NCI-H69 (cell line): ENCODE measurements at regions not wholly inside any gene's neighbourhood (a gene's known extent, or its start where the extent isn't known, plus 50 kb on each side); places are given as distances from the start of the nearest gene placed in this dataset.

ENCODE experiments used
- DNase-seq: peaks from one replicate; lab custom pipeline; 2025; lab: John Stamatoyannopoulos, UW

DNA sequence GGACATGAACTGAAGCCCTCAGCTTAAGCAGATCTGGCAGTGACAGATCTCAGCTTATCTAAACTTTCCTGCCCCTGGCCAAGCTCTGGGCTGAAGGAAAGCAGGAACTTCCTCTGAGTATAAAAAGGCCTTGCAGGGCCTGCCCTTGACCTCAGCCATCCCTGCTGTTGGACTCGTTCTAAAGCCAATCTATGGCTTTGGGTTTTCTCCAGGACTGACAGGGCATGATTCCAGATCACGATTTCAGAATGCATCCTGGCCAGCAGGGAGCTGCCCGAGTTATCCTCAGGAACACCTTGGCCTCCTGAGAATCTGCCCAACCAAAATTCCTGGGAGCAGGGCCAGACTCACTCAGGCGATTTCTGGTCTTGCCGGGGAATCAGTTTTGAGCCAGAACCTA is 502.7 kb downstream of the TLE4 start:
- no peak for DNase-seq

DNA sequence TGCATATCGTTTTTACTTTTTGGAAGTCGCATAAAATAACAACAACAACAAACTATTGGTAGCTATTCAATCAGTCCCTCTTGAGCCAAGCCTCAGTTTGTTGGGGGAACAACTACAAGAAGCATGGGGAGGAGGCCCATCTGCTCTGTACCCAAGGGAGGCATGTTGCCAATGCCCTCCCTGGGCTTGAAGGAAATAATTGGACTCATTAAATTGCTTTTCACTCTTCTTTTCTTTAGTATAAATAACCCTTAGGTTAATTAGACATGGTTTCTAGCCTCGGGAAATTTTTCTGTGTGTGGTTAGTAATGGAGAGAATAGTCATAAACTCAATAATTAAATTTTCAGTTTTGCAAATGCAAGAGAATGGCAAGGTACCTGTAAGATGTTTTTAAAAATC is 500.7 kb downstream of the TLE4 start:
- peak; percentile 77 for DNase-seq

DNA sequence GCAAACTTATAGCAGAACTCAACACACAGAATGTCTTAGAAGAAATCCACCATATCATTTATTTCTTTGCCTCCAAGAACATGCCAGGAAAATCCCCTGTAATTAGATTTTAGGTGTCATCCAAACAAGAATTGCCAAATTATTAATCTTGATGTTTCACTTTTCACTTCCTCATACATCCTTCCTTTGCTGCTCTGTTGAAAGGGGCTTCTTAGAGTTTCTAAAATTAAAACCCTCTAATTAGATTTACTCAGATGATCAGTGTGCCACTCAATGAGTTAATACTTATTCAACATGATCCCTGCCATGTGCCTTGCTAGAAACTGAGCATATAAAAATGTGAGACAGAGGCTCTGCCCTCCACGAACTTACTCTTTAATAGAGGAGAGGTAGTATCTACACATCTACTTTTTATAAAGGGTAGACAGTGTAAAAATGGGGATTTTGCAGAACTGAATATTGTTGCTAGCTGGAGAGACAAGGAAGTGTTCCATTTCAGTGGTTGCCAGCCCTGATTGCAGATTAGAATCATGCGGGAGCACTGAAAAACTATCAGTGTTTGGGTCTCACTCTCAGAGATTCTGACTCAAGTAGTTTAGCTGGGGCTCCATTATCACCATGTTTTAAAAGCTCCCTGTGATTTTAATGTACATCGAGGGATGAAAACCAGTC is 498.4 kb downstream of the TLE4 start:
- no peak for DNase-seq

DNA sequence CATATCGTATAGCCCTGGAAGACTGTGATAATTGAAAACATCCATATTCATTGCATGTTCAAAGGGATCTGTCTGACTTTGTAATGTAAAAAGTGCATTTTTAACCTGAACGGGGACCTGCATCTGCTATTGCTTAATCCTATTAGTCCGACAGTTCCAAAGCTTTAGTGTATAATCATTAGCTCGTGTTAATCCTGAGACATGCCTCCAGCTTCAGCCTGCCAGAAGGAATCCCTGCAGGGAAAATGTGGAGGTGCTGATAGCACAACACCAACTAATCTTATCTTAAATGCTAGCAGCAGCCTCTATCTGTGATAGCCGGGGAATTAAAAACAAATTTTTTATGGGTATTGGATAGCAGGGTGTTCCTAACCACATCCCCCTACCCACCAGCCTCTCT is 495.2 kb downstream of the TLE4 start:
- no peak for DNase-seq

DNA sequence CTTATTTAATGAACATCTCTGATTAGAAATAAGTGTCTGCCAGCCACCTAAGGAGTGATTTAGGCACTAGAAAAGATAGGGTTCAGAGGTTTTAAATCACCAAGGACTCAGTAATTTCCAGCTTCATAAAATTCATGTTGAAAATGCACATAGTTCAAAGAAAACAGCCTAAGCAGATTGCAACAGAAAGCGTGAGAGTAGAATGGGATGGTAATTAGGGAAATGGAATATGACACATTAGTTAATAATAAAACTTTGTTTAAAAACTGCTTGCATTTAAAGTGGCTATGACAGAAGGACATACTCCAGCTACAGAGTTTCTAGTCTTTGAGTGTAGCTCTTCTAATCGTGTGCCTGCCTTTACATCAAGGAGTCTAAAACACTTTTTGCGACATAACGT is 490.8 kb downstream of the TLE4 start:
- DNase-seq, result no peak

DNA sequence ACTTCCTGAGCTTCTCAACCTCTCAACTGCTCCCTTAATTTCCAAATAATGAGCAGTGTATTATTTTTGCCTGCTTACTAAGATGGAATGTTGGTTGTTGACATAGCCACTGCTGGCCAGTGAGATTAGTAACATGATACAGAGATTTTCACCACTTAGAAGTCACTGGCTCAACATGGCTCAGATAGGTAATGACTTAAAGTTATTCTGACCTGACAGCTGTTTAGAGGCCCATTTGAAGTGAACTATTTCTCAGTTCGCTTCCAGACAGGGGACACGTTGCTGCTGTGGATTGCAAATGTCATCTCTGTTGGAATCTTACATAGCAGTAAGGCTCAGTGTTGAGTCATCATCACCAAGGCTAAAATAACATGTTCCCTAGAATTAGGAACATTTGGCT is 490.2 kb downstream of the TLE4 start:
- peak; percentile 18 for DNase-seq

DNA sequence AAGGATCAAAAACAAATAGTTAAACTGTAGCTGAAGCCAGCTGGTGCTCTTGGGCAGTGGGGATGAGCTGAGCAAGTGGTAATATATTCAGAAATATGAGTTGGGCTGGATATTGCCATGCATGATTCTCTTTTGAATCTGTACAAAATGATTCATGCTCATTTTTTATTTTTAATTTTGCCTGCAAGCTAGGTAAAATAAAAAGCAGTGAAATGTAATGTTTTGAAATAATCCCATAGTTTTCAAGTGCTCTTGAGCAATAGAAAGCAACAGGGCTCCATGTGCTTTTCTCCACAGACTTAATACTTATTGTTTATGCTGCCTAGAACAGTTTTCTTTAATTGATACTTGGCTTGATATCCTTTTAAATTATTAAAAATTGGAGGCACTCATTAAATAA is 489.3 kb downstream of the TLE4 start:
- no peak for DNase-seq

DNA sequence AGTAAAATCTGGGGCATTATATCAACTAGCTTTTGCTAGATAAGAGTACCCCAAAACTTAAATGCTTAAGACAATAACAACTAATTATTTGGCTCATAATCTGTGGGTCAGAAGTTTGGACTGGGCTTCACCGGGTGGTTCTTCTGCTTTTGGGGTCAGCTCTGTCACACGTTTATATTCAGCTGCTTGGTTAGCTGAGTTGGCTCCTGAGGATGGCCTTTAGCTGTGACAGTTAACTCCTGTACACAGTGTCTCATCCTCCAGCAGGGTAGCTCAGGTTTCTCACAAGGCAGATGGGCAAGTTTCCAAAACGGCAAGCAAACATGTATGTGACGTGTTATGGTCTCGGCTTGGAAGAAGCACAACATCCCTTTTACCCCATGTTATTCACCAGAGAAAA is 488.2 kb downstream of the TLE4 start:
- DNase-seq, result no peak

DNA sequence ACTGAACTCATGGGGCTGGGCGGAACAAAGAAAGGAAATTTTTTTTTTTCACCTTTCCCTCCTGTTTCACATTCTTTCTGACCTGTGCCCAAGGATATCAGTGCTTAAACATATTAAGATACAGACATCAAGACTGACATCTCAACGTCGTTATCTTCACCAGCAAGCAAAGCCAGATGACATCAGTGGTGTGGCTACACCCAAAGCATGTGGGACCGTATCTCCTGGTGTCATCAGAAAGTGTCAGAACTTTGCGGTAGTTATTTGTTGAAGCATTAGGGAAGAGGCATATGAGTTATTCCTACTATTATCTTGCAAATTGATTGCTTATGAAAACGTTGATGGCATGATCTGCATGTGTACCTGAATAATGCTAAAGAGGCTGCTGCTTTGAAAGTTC is 487.4 kb downstream of the TLE4 start:
- DNase-seq, result no peak

DNA sequence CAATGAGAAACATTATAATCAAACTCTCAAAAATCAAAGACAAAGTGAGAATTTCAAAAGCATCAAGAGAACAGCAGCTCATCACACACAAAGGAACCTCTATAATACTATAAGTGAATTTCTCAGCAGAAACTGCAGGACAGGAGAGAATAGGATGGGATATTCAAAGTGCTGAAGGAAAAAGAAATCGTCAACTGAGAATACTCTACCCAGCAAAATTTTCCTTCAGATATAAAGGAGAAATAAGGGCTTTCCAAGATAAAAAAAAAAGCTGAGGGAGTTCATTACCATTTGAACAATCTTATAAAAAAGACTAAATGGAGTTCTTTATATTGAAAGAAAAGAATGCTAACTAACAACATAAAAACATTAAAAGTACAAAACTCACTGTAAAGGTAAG is 481.1 kb downstream of the TLE4 start:
- no peak for DNase-seq

DNA sequence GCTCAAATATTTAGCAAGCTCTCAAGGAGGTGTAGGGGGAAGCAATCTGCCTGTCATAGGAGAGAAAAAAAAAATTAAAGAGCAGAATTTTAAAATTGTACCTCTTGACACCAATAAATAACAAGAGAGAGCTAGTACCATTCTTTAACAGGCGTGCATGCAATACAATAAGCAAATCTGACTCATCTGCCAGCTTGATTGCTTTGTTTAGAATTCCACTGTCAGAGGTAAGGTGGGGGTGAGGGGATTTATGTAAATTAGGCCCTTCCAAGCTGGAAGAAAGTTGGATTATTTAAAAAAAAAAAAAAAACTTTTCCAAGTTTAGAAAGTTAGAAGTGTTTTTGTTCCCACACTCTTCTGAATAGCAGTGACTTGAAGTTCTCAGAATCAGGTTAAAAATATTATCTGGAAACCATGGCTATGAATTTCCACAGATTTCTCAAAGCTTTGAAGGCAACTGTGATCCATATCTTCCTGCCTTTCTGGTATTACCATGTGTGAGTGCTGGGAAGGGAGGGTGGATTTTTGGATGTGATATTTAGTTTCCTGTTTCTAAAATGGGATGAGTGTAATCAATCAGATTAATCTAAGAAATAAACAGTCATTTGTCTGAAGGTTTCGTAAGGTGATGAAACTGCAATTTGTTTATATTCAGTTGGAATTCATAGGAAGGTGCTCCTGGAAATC is 477.5 kb downstream of the TLE4 start:
- DNase-seq, result no peak

DNA sequence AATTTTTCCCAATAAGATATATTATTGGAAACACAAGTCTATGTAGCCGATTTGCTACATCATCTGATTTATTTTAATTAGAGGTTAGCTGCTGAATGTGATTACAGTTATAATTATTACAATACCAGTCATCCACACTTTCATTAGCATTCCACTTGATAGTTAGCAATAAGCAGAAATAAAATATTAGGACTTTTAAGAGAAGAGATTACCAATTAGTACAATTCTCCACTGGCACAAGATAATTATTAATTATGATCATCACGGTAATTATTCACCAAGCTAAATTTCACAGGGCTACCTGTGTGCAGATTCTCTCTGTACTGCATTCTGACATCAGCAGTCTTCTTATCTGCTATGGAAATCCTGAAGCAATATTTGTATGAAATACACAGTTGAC is 474.7 kb downstream of the TLE4 start:
- DNase-seq, result no peak

DNA sequence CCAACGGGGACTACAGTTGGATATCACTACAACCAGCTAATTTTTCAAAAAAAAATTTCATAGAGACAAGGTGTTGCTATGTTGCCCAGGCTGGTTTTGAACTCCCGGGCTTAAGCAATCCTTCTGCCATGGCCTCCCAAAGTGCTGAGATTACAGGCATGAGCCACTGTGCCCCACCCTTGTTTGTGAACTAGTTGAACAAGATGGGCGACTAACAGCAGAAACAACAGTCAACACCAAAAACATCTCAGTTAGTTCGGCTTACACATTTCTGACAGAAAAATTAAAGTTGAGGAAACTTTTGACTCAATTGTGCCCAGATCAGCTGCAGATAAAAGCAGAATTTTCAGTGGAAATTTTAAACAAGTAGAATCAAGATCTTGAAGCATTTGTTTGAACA is 470.1 kb downstream of the TLE4 start:
- DNase-seq, result no peak

DNA sequence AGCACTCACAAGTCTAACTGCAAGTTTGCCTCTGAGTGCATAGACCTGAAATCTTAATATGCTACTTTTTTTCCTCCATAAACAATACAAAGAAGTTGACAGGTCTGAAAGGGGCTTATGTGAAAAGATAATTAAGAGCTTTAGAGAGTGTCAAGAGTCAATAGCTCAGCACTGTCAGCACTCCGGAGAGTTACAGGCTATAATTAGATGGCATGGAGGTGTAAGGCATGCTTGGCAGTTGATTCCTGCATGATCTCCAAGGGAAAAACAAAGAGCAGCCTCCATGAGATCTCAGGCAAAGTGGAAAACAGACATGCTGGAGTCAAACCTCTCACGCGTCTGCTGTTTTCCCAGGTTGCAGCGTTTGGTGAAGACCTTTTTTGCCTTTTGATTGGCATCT is 468.7 kb downstream of the TLE4 start:
- peak; percentile 63 for DNase-seq

DNA sequence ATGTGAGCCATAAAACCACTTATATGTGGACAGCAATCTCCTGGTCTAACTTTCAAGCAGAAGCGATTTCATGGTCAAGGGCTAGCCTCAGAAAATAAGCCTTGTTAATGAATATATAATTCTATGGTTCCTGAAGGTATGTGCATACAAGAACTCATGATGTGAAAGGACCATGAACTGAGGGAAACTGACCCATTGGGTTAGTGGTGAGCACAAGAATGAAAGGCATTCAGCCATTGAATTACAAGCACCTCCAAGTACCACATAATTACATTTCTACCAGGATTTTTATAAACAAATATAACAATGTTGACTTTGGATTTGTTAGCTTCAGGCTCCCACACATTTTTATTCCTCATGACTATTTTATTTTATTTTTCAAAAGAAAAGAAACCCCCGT is 459.0 kb downstream of the TLE4 start:
- no peak for DNase-seq

DNA sequence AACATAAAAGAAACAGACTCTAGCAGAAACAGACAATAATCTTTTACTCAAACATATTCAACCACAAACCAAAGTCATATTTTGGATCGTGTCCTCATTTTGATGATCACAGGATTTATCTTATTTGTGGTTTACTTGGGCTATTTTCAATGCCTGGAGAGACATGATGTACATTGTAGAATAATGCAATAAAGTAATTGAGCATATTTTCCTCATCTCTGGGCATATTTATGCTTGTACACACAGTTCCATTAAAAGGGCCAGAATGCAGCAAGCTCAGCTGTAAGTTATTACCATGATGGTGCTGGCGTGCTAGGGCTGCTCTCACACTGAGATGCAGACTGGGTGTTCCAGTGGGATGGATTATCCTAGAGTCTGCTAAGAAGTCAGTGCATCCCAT is 456.7 kb downstream of the TLE4 start:
- no peak for DNase-seq

DNA sequence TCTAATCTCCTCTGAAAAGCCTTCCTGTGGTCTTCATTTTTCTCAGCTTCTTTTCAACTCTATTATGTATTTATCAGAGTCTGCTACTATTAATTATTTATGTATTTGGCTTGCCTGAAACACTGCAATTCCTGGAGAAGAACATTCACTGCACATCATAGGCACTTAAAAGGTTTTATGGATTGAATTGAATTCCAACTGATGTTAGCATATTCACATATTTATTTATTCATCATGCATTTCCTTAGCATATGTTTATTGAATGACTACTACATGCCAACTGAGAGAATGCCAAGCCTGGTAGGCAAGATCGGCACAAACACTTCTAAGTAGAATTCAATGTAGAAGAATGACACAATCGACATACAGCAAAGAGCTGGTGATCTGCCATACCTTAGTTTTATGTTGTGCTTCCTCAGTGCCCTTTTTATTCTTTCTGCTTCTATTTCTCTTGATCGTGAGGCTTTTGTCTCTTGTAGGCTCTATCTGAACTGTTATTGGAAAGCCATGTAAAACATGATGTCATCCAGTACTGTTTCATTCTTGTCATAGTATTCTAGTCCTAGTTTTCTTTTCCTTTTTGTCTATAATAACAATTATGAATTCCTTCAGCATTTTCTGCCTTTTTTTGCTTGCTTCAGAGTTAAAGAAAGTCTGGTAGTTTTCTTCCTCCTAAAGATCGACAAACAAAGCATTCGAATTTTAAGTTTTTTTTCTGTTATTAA is 454.2 kb downstream of the TLE4 start:
- DNase-seq, result no peak

DNA sequence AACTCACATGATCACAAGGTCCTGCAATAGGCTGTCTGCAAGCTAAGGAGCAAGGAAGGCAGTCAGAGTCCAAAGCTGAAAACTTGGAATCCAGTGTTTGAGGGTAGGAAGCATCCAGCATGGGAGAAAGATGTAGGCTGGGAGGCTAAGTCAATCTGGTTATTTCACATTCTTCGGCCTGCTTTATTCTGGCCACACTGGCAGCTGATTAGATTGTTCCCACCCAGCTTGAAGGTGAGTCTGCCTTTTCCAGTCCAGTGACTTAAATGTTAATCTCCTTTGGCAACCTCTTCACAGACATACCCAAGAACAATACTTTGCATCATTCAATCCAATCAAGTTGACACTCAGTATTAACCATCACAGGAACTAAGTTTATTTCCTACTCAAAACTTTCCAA is 453.4 kb downstream of the TLE4 start:
- no peak for DNase-seq

DNA sequence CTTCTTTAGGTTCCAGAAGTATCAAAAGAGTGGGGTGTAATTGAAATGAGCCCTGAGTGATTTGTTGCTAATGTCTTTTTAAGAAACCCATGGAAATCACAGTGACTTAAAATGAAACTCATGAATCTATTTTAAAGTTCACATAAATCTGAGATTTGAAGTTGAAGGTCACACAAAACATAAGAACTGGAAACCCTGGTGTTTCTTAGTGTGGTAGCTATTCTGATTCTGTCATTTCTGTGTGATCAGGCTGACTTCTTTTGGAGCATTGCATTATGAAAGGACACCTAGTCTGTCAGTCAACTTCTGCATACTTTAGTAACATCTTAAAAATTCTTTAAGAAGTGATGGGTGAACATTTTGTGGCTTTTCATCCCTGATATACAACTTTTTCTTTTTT is 448.8 kb downstream of the TLE4 start:
- no peak for DNase-seq

DNA sequence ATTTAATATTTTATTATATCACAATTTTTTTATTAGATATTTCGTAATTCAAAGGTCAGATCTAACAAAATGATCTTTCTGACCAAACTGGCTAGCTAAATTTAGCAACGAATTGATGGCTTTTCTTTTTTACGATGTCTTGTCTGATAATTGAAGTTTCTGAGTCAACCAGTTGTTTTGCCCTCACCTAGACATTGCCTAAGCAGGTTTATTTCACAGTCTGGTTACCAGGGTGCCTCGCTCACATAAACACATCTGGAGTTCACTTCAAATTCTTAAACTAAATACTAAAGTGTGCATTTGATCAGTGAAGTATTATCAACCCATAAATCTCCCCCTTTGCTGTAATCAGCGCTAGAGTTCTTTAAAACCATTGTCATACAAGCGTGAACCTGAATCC is 448.3 kb downstream of the TLE4 start:
- DNase-seq, result no peak

DNA sequence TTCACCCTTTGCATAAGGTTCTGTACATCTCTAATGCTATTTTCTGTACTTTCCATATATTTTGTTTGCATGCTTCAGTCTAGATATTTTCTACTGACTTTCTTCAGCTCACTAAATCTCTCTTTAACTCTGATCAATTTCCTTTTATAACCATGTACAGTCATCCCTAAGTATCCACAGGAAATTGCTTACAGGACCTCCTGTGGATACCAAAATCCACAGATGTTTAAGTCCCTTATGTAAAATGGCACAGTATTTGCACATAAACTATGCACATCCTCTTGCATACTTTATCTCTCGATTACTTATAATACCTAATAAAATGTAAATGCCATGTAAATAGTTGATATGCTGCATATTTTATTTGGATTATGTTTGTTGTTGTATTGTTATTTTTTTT is 442.1 kb downstream of the TLE4 start:
- no peak for DNase-seq

DNA sequence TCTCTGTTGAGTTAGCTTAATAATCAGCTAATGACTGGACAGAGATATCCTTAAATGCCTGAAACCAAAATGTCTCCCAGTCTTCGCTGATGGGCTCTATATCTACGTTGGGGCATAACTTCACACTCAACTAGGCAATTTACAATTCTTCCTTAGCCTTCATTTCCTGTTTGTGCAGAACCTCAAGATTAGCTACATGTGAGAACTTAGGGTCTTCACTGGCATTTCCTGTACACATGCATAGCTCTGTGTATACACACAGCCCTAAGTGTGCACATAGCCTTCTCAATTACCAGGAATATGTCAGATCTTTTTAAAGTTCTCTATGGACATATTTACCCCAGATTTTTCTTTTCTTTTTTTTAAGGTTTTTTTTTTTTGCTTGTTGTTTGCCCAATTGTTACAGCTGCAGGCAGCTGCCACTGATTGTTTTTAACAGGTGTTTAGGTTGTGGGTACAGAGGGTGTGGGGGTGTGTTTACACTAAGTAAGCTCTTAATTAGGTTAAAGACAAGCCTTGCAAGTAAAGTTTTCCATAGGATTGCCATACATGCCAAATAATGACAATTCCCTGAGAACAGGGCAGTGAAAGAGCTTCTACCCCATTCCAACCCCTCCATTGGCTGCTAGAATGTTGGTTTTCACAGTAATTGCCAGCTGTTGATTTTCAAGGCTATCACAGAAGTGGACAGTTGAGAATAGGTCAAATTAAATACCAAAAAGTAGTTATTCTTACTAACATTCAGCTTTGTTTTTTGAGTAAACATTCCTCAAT is 441.0 kb downstream of the TLE4 start:
- no peak for DNase-seq

DNA sequence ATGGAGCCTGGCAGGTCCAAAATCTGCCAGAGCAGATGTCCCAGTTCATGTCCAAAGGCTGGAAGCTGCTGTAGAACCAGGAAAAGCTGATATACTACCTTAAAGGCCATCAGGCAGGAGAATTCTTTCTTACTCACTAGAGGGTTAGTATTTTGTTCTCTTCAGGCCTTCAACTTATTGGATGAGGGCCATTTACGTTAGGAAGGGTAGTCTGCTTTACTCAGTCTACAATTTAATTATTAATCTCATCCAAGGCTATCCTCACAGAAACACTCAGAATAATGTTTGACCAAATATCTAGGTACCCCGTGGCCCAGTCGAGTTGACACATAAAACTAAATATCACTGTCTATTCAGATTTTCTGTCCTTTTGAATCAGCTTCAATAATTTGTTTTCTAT is 437.4 kb downstream of the TLE4 start:
- DNase-seq, result no peak
